Neural cell (in vitro differentiated cells): ENCODE measurements at regions not wholly inside any gene's neighbourhood (a gene's known extent, or its start where the extent isn't known, plus 50 kb on each side); places are given as distances from the start of the nearest gene placed in this dataset.

Experiments used
- EP300 ChIP-seq: fragments of 450-650 bp; conservative IDR thresholded peaks from 2 replicates; pipeline ENCODE4 v1.6.1; 2014; ENCODE audit warnings: antibody characterized with exemption, mild to moderate bottlenecking, moderate library complexity; ENCODE audit not compliant: poor library complexity, severe bottlenecking
- EZH2 ChIP-seq: fragments of 200-600, 300-800 bp; shearing (Covaris generic), sonication (generic); IDR thresholded peaks from 2 replicates; pipeline ENCODE4 v1.6.1; 2014; ENCODE audit warnings: antibody characterized with exemption, low read length, borderline replicate concordance, mild to moderate bottlenecking; ENCODE audit not compliant: insufficient read depth, poor library complexity, severe bottlenecking
- MXI1 ChIP-seq: fragments of 450-650 bp; conservative IDR thresholded peaks from 2 replicates; pipeline ENCODE4 v1.6.1; 2014; ENCODE audit warnings: antibody characterized with exemption, mild to moderate bottlenecking; ENCODE audit not compliant: poor library complexity, severe bottlenecking
- RAD21 ChIP-seq: fragments of 450-650 bp; conservative IDR thresholded peaks from 2 replicates; pipeline ENCODE4 v1.6.1; 2014; ENCODE audit warnings: antibody characterized with exemption, mild to moderate bottlenecking, moderate library complexity
- SMC3 ChIP-seq: fragments of 450-650 bp; conservative IDR thresholded peaks from 2 replicates; pipeline ENCODE4 v1.6.1; 2014; ENCODE audit warnings: antibody characterized with exemption, mild to moderate bottlenecking, moderate library complexity; ENCODE audit not compliant: poor library complexity
- TF ChIP-seq, protein P1 (sequence below): fragments of 450-650 bp; IDR thresholded peaks from 2 replicates; pipeline ENCODE4 v1.5.1; 2014; ENCODE audit warnings: antibody characterized with exemption, mild to moderate bottlenecking, moderate library complexity; ENCODE audit not compliant: poor library complexity, severe bottlenecking
- TF ChIP-seq, protein P2 (sequence below): IDR thresholded peaks from 2 replicates; pipeline ENCODE4 v1.6.1; 2012; ENCODE audit warnings: borderline replicate concordance

DNA sequence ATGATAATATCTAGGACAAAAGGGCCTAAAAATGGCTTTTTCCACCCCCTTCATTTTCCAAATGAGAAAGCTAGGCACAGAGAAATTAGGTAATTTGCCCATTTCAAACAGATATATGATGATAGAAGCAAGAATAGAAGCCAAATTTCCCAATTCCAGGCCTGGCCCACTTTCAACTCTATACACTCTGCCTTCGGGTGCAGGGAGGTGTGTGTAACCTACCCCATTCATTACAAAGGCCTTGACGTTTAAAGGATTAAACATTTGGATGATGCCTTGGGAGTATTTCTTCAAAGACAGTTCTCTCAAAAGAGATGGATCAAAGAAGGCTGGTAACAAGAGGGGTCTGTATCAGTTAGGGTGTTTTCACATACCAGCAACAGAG, 134.1 kb downstream of the CCDC34 start:
- no peak for TF ChIP-seq RAD21
- TF ChIP-seq, protein P1, sequence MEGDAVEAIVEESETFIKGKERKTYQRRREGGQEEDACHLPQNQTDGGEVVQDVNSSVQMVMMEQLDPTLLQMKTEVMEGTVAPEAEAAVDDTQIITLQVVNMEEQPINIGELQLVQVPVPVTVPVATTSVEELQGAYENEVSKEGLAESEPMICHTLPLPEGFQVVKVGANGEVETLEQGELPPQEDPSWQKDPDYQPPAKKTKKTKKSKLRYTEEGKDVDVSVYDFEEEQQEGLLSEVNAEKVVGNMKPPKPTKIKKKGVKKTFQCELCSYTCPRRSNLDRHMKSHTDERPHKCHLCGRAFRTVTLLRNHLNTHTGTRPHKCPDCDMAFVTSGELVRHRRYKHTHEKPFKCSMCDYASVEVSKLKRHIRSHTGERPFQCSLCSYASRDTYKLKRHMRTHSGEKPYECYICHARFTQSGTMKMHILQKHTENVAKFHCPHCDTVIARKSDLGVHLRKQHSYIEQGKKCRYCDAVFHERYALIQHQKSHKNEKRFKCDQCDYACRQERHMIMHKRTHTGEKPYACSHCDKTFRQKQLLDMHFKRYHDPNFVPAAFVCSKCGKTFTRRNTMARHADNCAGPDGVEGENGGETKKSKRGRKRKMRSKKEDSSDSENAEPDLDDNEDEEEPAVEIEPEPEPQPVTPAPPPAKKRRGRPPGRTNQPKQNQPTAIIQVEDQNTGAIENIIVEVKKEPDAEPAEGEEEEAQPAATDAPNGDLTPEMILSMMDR: no peak
- no peak for TF ChIP-seq EZH2
- no peak for TF ChIP-seq SMC3
- TF ChIP-seq, protein P2, sequence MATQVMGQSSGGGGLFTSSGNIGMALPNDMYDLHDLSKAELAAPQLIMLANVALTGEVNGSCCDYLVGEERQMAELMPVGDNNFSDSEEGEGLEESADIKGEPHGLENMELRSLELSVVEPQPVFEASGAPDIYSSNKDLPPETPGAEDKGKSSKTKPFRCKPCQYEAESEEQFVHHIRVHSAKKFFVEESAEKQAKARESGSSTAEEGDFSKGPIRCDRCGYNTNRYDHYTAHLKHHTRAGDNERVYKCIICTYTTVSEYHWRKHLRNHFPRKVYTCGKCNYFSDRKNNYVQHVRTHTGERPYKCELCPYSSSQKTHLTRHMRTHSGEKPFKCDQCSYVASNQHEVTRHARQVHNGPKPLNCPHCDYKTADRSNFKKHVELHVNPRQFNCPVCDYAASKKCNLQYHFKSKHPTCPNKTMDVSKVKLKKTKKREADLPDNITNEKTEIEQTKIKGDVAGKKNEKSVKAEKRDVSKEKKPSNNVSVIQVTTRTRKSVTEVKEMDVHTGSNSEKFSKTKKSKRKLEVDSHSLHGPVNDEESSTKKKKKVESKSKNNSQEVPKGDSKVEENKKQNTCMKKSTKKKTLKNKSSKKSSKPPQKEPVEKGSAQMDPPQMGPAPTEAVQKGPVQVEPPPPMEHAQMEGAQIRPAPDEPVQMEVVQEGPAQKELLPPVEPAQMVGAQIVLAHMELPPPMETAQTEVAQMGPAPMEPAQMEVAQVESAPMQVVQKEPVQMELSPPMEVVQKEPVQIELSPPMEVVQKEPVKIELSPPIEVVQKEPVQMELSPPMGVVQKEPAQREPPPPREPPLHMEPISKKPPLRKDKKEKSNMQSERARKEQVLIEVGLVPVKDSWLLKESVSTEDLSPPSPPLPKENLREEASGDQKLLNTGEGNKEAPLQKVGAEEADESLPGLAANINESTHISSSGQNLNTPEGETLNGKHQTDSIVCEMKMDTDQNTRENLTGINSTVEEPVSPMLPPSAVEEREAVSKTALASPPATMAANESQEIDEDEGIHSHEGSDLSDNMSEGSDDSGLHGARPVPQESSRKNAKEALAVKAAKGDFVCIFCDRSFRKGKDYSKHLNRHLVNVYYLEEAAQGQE: no peak
- TF ChIP-seq EP300: no peak
- TF ChIP-seq MXI1: no peak
